Fibroblast of mammary gland (primary cell): ENCODE measurements at regions not wholly inside any gene's neighbourhood (a gene's known extent, or its start where the extent isn't known, plus 50 kb on each side); places are given as distances from the start of the nearest gene placed in this dataset.

ENCODE experiments used
- DNase-seq: peaks from one replicate; pipeline ENCODE4 v3.0.0-alpha.2; 2010; ENCODE audit warnings: low read depth
- H3K4me3 ChIP-seq: 2 replicates; pipeline ENCODE4 v1.5.1; 2011; ENCODE audit warnings: low read depth, mild to moderate bottlenecking, low read length, moderate library complexity; ENCODE audit not compliant: control insufficient read depth
- CTCF ChIP-seq: conservative IDR thresholded peaks from 2 replicates; pipeline ENCODE4 v1.5.1; 2011; ENCODE audit warnings: low read depth, low read length, inconsistent platforms; ENCODE audit not compliant: control insufficient read depth, insufficient read depth

DNA sequence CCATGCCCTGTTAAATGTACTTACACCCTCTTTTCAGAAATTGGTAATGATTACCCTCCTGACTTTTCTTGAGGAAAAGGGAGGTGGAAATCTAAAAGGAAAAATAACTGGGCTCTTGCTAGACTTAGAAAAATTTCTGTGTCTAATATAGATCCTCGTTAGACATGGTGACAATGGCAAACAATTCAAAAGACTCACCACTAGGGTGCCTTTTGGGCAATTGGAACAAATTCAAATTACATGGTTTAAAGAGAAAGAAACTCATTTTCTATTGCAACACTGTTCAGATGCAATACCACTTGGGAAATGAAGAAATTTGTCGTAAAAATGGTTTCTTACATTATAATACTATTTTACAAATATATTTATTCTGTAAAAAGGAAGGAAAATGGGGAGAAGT lies 950.1 kb downstream of the GRM8 start:
- H3K4me3 ChIP-seq = no peak overlapping the region
- TF ChIP-seq CTCF = no peak
- DNase-seq = no peak

DNA sequence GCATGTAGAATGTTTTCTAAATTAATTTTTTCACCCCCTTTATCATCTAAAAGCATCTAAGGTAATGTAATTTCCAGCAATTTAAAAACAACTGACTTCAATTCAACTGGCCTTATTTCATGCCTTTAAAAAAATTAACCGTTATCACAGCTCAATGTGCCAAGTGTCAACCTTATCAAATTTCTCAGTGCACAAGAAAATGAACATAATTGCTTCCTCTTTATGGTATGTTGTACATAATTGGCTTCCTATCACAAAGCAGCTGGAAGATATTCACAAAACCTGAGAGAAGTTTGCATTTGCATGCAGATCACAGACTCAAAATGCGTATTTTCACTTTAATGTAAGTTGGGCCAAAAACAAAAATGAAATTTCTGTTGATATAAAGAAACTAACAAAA lies 966.4 kb downstream of the GRM8 start:
- DNase-seq = no peak

GRCh38 chr7:126236261-126236660 lies 1016.5 kb downstream of the GRM8 start:
- TF ChIP-seq CTCF = no peak
- no peak overlapping the region for H3K4me3 ChIP-seq
- DNase-seq = no peak

More for the DNA sequence above, 966.4 kb downstream of the GRM8 start:
- no peak for TF ChIP-seq CTCF
- no peak overlapping the region for H3K4me3 ChIP-seq

GRCh38 chr7:126228356-126229061 lies 1024.2 kb downstream of the GRM8 start:
- no peak overlapping the region for H3K4me3 ChIP-seq
- TF ChIP-seq CTCF = no peak
- DNase-seq = no peak

- TF ChIP-seq CTCF = no peak
- DNase-seq = no peak
- H3K4me3 ChIP-seq = no peak overlapping the region
These were observed 1025.1 kb downstream of the GRM8 start for GRCh38 chr7:126227643-126228042.

DNA sequence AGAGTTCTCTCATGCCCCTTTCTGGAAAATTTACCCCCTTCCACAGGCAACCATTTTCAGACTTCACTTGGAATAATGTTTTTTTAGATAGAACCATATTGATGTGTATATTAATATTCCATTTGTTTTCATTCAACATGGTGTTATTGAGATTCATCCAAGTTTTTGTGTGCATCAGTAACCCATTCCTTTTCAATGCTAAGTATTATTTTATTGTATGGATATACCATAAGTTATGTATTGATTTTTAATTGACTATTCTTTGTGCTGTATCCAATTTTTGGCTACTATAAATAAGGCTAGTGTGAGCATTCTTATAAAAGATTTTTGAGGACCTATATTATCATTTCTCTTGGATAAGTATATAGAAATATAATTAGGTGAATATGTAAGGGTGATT lies 1025.7 kb downstream of the GRM8 start:
- DNase-seq = no peak
- H3K4me3 ChIP-seq = no peak overlapping the region
- TF ChIP-seq CTCF = no peak

DNA sequence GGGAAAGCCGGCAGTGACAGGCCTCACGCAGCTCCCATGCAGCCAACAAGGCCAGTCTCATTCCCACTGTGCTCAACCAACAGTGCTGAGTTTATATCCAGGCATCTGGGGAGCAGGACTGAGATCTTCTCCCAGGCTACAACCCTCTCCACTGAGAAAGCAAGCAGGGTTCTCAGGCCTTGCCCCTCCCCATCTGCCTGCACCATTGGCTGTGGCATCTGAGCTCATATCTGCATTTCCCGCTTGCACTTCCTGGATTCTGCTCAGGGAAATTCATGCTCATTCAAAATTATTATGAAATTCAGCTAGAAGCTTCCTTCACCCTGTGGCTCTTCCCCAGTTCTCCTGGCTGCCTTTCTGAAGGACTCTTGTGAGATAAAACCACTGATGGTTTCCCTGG lies 1029.0 kb downstream of the GRM8 start:
- H3K4me3 ChIP-seq = no peak overlapping the region
- DNase-seq = no peak
- no peak for TF ChIP-seq CTCF
